GM21367 (cell line): ENCODE measurements at regions not wholly inside any gene's neighbourhood (a gene's known extent, or its start where the extent isn't known, plus 50 kb on each side); places are given as distances from the start of the nearest gene placed in this dataset.

Experiments used
- ATAC-seq: cut with Tn5 transposase; IDR thresholded peaks from one replicate; pipeline ENCODE4 v1.9.1; 2021; ENCODE audit not compliant: unreplicated experiment

DNA sequence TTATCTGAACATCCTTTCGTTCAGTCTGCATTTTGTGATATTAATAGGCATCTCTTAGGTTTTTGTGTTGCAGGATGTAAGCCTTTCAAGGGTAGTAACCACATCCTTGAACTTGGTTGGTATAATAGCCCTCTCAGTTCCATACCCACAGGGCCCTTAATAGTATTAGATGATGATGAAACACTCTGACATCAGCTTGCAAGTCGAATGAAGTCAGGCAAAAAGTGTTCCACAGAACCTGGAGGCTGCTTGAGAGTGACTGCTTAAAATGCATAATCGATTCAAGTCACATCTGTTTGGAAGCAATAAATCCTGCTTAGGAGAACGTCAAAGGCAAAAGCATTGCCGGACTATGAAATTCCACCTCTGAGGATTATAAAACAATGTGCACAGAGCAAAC is 415.6 kb upstream of the KAZN start:
- no peak for ATAC-seq

DNA sequence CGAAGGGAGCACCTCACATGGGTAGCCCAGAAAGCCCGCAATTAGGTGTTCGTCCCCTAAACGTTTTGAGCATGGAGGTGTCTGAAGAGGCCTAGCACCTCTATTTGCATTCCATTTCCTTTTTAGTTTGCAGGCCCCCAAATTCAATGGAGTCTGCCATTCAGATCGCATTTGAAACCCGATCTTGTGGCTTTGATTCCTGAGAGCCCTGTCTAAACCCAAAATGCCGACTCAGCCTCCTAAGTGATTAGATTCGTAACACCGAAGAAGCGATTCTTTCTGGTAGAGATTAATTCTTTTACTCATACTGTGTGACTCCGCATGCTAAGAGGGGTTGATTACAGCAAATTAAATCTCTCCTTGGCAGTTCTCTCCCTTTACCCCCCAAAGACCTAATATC is 415.2 kb upstream of the KAZN start:
- no peak for ATAC-seq

DNA sequence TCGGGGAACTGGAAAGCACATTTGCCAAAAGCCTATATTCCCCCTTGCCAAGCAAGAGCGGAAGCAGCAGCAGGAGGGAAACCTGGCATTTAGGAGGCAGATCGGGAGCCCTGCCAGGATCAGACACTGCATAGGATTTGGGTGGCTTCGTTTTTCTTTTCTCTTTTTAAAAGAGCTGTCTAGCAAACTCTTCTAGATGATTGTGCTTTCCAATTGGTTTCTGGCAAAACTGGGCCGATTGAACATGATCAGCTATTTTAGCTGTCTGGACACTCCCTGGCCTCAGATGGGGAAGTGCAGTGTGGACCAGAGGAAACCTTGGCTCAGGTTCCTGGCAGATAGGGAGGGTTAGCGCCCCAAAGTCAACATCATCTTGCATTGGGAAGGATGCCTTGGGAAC is 414.0 kb upstream of the KAZN start:
- no peak for ATAC-seq

DNA sequence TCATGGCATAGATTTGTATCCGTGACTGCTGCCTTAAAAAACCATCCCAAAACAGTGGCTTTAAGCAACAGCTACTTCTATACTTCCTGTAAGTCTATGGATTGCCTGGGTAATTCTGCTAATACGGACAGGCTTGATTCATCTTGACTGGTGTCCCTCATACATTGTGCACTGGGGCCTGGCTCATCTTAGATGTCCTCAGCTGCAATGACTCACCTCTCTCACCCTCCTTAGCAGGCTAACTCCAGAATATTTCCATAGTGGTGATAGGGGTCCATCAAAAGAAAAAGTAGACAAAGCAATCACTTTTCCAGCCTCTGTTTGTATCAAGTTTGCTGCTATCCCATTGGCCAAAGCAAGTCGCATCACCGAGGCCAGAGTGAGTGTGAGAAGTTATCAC is 409.1 kb upstream of the KAZN start:
- no peak for ATAC-seq

DNA sequence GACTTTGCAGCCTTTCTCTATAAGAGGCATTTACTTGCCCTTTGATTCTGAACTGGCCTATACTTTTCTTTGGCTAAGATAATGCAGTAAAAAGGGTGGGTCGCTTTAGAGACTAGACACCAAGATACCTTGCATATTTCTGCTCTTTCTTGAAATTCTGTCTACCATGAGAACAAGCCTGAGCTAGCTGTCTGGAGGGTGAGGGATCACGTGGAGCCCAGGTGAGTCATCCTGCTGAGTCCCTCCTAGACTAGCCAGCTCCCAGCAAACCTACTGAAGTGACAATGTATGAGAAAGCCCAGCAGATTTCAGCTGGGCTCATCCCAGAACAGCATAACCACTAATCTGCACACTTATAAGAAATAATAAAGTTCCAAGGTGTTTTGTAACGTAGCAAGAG is 408.0 kb upstream of the KAZN start:
- no peak for ATAC-seq

DNA sequence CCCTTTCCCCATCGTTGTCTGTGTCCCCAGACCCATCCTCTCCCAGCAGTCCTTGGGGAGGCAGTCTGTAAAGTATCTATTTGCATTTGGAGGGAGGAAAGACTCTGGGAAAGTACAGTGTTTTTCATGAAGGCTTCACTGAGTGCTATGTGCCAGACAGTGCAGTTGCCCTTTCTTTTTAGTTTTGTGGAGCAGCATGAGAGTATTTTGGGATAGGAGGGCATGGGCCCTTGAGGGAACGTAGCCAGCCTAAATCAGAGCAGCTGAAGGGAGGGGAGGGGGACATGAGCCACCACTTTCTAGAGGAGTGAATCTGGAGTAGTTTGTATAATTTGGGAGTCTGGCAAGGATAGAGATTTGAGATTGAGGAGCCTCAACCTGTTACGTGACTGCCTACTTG is 404.0 kb upstream of the KAZN start:
- ATAC-seq, result no peak

DNA sequence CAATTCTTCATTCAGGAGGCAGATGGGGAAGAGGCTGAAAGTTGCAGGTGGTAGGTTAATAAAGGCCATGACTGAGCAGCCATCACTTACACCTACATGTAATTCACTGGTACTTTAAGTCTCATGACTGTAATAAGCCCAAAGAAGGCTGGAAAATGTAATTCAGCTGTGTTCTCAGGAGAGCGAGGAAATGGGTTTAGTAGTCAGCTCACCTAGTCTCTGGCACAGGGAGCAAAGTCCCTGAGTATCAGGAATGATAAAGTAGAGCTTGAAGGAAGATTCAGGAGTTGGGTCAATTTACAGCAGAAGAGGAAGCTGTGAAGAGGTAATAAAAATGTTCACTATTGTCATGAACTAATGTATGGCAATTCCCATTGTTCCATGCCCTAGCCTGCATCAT is 393.4 kb upstream of the KAZN start:
- ATAC-seq, result no peak

DNA sequence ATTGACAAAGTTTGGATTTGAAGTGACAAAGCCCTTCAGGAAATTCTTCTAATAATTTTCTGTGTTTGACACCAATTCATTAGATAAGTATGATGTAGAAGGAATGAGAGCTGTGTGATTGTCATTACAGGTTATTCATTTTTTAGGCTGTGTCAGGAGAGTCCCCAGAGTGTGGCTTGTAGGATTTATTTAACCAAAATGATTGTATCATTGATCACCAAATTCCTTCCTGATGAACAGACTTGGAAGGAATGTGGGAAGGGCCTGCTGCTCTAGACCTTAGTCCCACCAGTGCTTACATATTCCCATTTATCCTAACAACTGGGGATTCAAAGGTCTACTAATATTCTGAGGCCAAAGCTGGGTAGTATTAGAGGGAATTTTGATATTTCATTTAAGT is 383.3 kb upstream of the KAZN start:
- no peak for ATAC-seq

DNA sequence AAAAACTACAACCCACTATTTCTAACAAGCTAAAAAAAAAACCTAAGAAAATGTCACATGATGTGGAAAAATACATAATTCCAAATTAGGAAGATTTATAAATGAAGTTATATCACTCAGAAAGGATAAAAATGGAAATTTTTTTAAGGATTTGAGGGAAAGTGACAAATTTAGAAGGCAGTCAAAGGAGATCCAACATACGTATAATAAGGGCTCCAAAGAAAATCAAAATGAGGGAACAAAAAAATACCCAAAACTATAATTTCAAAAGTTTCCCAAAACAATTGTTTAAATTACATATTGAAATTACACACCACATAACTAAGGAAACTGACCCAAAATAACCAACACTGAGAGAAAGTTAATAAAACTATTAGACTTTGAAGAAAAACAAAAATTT is 381.1 kb upstream of the KAZN start:
- no peak for ATAC-seq

DNA sequence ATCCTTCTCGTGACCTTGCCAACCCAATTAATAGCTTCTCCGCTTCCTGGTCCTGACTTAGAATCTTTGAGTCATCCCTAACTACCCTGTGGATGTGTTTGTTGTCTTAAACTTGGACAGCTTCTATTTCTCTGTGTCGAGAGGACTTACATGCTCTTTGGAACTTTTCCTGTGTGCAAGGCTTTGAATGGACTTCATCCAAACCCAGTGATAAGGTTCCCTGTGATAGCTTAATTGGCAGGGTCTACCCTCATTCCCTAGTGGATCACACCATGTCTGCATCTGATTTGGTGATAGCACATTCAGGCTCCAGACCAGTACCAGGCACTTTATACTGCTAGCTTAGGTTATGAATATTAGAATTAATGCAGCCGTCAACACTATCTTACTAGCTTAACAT is 378.2 kb upstream of the KAZN start:
- ATAC-seq, result no peak

DNA sequence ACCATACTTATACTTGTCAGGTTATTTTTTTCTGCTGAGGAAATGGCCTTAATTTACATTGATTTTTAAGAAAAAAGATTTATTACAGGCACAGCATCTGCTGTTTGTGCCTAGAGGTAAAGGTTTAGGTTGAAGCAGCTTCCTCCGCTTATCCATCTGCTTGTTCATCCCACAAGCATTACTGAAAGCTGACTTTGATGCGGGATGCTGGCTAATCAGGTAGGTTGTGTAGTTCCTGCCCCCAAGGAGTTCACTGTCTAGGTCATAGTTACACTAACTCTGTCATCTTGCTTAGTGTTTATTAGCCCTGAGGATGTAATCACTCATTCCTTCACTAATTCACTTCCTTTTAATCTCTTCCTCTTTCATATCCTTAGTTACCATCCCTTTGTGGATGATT is 377.7 kb upstream of the KAZN start:
- no peak for ATAC-seq

DNA sequence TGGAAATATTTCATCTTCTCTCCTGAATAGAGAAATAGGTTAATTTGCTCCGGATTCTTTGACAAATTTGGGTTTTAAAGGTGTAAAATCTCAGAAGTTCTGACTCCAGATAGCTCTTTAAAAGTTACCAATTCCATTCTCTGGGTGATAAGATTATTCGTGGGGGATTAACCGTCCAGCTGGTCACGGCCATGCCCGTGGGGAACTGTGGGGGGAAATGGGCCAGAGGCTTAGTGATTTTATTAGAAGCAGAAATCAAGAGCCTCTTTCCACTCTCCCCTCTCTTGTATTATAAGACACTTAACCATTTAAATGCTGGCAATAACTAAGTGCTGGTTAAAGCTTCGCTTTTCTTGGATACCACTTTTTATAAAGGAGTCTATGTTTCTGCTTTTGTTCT is 376.4 kb upstream of the KAZN start:
- no peak for ATAC-seq

DNA sequence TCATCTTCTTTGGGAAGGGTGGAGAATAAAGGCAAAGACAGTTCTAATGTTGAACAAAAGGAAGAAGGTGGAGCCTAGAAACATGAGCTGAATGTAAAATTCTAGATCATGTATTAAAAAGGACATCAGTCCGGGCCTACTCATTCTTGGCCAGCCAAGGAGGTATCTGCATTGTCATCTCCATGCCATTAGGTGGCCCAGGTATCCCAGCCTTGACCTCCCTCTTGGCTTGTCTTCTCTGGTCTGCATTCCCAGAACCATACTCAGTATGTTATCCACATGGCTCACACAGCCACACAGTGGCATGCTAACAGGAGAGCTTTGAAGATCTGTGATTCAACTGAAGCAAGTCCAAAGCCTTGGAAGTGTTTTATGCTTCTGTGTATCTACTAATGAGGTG is 369.8 kb upstream of the KAZN start:
- ATAC-seq, result no peak

DNA sequence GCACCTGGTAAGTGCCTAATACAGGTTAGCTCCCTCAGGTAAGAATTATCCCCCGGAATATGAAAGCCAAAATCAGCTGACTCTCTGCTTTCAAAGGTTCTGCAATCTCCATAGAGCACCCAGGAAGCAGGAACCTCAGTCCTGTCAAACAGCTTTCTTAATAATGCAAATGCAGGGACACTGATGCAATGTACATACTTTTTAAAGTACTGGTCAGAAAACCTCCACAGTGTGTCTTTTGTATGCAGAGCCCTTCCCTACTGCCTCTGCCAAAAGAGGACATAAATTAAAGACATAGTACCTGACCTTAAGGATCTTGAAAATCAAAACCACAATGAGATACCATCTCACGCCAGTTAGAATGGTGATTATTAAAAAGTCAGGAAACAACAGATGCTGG is 365.0 kb upstream of the KAZN start:
- ATAC-seq, result no peak

DNA sequence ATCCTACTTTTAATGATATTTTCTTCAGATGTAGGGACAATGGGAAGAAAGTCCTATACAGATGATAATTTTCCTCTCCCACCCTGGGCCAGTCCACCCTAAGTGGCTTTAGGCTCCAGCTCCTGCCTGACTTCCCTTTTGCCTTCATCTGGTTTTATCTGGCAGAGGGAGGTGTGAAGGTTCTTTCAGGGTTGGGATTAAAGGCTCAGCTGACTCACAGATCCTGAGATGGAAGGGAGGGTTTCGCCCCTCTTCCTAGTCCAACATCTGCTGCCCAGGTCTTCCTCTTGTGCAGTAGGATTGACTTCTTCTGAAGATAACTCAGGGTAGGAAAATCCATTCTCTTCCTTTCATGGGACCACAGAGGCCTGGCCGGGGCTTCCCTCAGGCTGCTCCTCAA is 362.4 kb upstream of the KAZN start:
- ATAC-seq, result no peak

DNA sequence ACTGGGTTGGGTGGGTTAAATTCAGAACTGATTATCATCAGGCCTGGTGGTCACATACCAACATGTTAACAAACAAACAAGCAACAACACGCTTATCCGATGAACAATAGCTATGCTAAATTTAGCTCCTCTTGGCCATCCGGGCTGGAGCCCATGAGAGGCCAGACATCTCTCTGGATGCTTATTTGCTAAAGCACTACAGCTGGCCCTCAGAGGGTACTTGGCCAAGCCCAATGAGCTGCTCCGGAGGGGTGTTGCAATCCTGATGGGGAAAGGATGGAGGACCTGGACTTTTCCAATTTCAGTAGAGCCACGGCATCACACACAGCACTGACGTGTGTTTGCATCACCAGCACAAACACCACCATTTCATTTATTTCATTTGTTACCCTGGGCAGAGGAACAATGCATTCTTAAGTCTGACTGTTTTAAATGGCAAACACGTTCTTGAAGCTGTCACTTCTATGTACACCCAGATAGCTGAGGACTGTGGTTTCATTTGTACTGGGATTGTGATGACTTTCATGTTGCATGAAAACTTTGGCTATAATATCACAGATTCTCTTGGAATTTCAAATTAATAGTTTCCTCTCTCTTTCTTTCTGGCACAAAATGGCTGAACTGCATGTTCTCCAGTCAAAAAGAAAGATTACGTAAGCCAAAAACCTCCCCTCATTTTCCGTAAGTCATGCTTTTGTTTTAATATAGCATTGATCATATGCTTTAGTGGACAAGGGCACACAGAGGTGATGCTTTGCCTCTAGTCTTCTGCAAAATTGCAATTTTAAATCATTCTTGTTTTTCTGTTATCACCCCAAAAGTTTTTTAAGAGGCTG is 359.8 kb upstream of the KAZN start:
- no peak for ATAC-seq

DNA sequence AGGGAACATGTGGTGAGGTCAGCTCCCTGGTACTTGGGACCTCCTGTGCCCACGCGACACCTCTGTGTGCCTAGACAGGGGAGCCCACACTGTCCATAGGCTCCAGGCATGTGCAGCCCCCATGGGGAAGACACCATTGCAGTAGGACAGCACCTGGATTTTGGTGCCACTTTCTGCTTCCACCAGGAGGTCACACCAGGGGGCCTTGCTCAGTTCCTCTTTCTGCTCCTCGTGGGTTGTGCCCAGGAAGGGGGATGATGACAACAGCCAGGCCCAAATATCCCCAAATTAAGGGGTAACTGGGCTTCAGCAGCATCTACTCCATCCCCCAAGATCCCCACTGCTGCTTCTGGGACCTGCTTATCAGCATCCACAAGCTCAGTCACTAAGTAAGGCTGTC is 358.2 kb upstream of the KAZN start:
- ATAC-seq, result no peak

DNA sequence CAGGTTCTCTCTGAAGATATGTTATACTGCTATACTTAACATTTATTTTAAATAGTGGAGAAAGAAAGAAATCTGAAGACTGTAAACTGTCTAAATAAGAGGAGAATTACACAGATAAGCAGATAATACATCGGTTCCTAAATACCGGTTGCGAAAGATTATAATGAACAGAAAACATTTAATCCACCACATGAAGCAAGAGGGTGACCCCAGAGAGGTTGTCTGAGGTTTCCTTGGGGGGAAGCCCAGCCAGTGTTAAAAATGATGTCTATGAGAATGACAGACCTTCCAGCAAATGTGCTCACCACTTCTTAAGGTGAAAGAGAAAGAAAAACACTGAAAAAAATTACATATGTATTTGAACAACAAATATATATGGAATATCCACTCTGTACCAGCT is 356.4 kb upstream of the KAZN start:
- ATAC-seq, result no peak

DNA sequence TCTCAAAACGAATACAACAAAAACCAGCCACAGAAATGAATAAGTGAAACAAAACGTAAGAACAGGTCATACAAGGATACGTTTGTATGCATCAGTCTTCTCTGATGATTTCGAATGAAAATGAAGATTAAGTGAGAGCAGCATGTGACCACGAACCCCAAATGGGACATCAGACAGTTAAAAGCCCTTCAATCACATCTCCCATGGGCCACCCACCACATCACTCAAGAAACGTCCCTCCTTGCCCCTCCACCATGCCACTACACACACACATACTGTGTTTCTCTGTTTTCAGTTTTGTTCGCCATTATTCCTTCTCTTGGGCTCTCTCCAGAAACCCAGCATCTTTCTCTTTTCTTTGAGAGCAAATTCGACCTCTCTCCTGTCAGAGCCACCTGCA is 355.6 kb upstream of the KAZN start:
- no peak for ATAC-seq

DNA sequence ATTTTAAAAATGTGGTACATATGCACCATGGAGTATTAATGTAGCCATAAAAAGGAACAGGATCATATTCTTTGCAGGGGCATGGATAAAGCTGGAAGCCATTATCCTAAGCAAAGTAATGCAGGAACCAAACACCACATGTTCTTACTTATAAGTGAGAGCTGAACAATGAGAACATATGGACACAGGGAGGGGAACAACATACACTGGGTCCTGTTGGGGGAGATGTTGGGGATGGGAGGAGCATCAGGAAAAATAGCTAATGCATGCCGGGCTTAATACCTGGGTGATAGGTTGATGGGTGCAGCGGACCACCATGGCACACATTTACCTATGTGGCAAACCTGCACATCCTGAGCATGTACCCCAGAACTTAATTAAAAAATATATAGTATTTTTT is 352.5 kb upstream of the KAZN start:
- no peak for ATAC-seq

DNA sequence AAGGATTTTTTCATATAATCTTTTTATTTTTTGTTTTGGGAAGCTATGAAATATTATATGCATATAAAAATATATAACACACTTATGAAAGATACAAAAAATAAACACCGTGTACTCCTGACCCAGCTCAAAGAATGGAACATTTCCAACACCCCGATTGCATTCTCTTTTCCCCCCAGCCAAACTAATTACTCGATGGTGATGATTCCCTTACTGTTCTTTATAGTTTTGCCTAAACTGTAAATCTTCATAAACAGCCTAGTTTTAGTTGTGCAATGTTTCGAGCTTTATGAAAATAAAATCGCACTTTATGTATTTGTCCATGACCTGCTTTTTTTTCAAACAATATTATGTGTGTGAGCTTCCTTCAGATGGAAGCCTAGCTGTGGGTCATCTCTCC is 352.0 kb upstream of the KAZN start:
- no peak for ATAC-seq

DNA sequence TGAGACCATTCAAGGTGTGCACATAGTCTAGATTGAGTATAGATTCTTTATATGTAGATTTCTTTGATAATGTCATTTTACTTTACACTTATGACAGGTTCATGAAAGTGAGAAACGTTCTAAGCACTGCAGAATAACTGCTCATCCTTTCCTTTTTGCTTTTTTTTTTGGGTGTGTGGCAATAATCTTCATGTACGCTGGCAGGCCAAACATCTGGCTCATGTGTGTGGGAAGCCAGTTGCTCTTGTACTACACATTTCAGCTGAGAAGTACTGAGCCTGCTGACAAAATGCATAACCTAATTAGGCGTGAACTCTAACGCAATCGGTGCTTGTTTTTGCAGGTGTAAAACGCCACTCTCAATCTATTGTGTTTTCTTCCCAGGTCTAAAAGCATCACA is 350.8 kb upstream of the KAZN start:
- ATAC-seq, result no peak

DNA sequence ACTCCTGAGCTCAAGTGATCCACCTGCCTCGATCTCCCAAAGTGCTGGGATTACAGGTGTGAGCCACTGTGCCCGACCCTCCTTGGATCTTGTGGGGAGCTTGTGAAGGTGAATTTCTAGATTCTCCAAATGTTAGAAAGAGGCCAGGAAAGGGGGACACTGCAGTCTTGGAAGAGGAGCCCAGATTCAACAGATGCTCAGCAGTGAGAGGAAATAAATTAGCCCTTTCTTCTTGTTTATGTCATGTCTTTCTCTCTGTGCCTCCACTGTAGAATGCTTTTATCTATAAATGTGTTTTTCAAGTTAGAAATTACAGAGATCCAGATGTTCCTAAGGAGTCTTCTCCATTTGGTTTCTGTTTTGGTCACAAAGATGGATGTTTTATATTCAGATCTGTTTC is 346.6 kb upstream of the KAZN start:
- no peak for ATAC-seq
